Erythroblast (primary cell): ENCODE measurements at regions not wholly inside any gene's neighbourhood (a gene's known extent, or its start where the extent isn't known, plus 50 kb on each side); places are given as distances from the start of the nearest gene placed in this dataset.
"Not testable (repeated sequence)": the region's sequence is repeated elsewhere in the genome, so short reads cannot be mapped to it uniquely, and the experiment has no call there.

Experiments
- DNase-seq, 2 experiments: peaks; one replicate each; lab custom pipeline; 2025; lab: John Stamatoyannopoulos, UW
- GATA1 ChIP-seq: IDR thresholded peaks from 2 replicates; pipeline ENCODE4 v1.6.1; 2011; ENCODE audit warnings: low read depth, mild to moderate bottlenecking, control low read depth, low read length, moderate library complexity
- POLR2A ChIP-seq: IDR thresholded peaks from 2 replicates; pipeline ENCODE4 v1.6.1; 2011; ENCODE audit warnings: mild to moderate bottlenecking, low read length

GRCh38 chr13:53447456-53447855, 418.8 kb downstream of the OLFM4 start:
- TF ChIP-seq POLR2A (no peak), GATA1 (no peak)
- DNase-seq = no peak

- no peak for DNase-seq
- no peak for TF ChIP-seq GATA1
- no peak for TF ChIP-seq POLR2A
Observed at GRCh38 chr13:53447863-53448262, 419.2 kb downstream of the OLFM4 start.

- not testable (repeated sequence) for DNase-seq
Observed at GRCh38 chr13:53452263-53452808, 423.7 kb downstream of the OLFM4 start.

GRCh38 chr13:53460796-53461195, 432.2 kb downstream of the OLFM4 start:
- no peak for DNase-seq
- TF ChIP-seq POLR2A (no peak), GATA1 (no peak)

GRCh38 chr13:53463106-53463505, 434.5 kb downstream of the OLFM4 start:
- DNase-seq = no peak
- TF ChIP-seq GATA1 (no peak), POLR2A (no peak)

GRCh38 chr13:53466576-53466975, 438.0 kb downstream of the OLFM4 start:
- TF ChIP-seq POLR2A (no peak), GATA1 (no peak)
- no peak for DNase-seq

- TF ChIP-seq POLR2A = no peak
- no peak for TF ChIP-seq GATA1
- no peak for DNase-seq
Observed at GRCh38 chr13:53473397-53473796, 444.8 kb downstream of the OLFM4 start.

GRCh38 chr13:53474878-53475277, 446.3 kb downstream of the OLFM4 start:
- DNase-seq = no peak
- TF ChIP-seq GATA1 (no peak), POLR2A (no peak)

GRCh38 chr13:53490752-53491151, 462.1 kb downstream of the OLFM4 start:
- no peak for DNase-seq
- no peak for TF ChIP-seq GATA1
- TF ChIP-seq POLR2A = no peak

- no peak for DNase-seq
- no peak for TF ChIP-seq GATA1
- TF ChIP-seq POLR2A = no peak
Observed at GRCh38 chr13:53494406-53494805, 465.8 kb downstream of the OLFM4 start.

- TF ChIP-seq POLR2A (no peak), GATA1 (no peak)
- DNase-seq = no peak
Observed at GRCh38 chr13:53499576-53500133, 471.0 kb downstream of the OLFM4 start.

GRCh38 chr13:53501387-53501786, 472.8 kb downstream of the OLFM4 start:
- DNase-seq = no peak
- TF ChIP-seq GATA1 (no peak), POLR2A (no peak)

GRCh38 chr13:53507741-53508140, 479.1 kb downstream of the OLFM4 start:
- no peak for DNase-seq
- TF ChIP-seq GATA1 (no peak), POLR2A (no peak)

GRCh38 chr13:53512635-53513034, 484.0 kb downstream of the OLFM4 start:
- TF ChIP-seq GATA1 (no peak), POLR2A (no peak)
- DNase-seq = no peak

- TF ChIP-seq GATA1 (no peak), POLR2A (no peak)
- DNase-seq = no peak
Observed at GRCh38 chr13:53513226-53513625, 484.6 kb downstream of the OLFM4 start.

- no peak for DNase-seq
- TF ChIP-seq POLR2A (no peak), GATA1 (no peak)
Observed at GRCh38 chr13:53520132-53520531, 491.5 kb downstream of the OLFM4 start.
